SK-N-SH (cell line): ENCODE measurements at regions not wholly inside any gene's neighbourhood (a gene's known extent, or its start where the extent isn't known, plus 50 kb on each side); places are given as distances from the start of the nearest gene placed in this dataset.

Source experiments
- CTCF ChIA-PET: fragments of 300-600, 350-600 bp; formaldehyde crosslinking; extraction: SDS; loops from one replicate; lab custom pipeline; 2021; lab: Yijun Ruan, JAX
- POLR2A ChIA-PET: fragments of 350-600 bp; sonication (Branson Sonifier 250); formaldehyde crosslinking; extraction: SDS; loops from one replicate; lab custom pipeline; 2020; ENCODE audit warnings: antibody characterized with exemption, inconsistent platforms; lab: Yijun Ruan, JAX
- DNase-seq: peaks from one replicate; pipeline ENCODE4 v3.0.0; 2012
- H2AFZ ChIP-seq: fragments of 200-600 bp; sonication (generic); 2 replicates; pipeline ENCODE4 v1.8.1; 2016; ENCODE audit warnings: antibody characterized with exemption, mild to moderate bottlenecking, low read depth
- H3F3A ChIP-seq: fragments of 200-600 bp; sonication (generic); replicated peaks from 2 replicates; pipeline ENCODE3; 2016; ENCODE audit warnings: antibody characterized with exemption, mild to moderate bottlenecking; ENCODE audit not compliant: insufficient read depth
- H3K27ac ChIP-seq, 2 experiments: fragments of 200-500 bp in 1 of 2; fragments of 200-600 bp in 1 of 2; sonication (Bioruptor generic) in 1 of 2; sonication (generic), shearing (Covaris generic) in 1 of 2; 2 replicates each; pipeline versions ENCODE4 v1.5.1 to v1.6.1; 2014 to 2016; ENCODE audit warnings: low read depth in 2 of 2, inconsistent platforms in 1 of 2, low read length in 1 of 2, mild to moderate bottlenecking in 1 of 2, mixed read lengths in 1 of 2
- H3K27me3 ChIP-seq: fragments of 200-600 bp; sonication (generic), shearing (Covaris generic); 2 replicates; pipeline ENCODE4 v1.6.1; 2016; ENCODE audit warnings: mixed run types; ENCODE audit not compliant: insufficient read depth
- H3K36me3 ChIP-seq, 2 experiments: fragments of 200-500 bp in 1 of 2; fragments of 200-600 bp in 1 of 2; sonication (Bioruptor generic) in 1 of 2; sonication (generic) in 1 of 2; replicated peaks in 1 of 2; 2 replicates each; pipeline versions ENCODE3 to v1.5.1; 2014 to 2016; ENCODE audit warnings: low read length in 1 of 2, mild to moderate bottlenecking in 1 of 2; ENCODE audit not compliant: insufficient read depth in 2 of 2, control insufficient read depth in 1 of 2
- H3K4me1 ChIP-seq, 2 experiments: fragments of 200-500 bp in 1 of 2; fragments of 200-600 bp in 1 of 2; sonication (Bioruptor generic) in 1 of 2; sonication (generic), shearing (Covaris generic) in 1 of 2; 2 replicates each; pipeline versions ENCODE4 v1.5.1 to v1.6.1; 2014 to 2016; ENCODE audit warnings: low read depth in 1 of 2, low read length in 1 of 2, mixed run types in 1 of 2; ENCODE audit not compliant: insufficient read depth in 2 of 2, control insufficient read depth in 1 of 2
- H3K4me2 ChIP-seq: fragments of 200-600 bp; sonication (generic), shearing (Covaris generic); 2 replicates; pipeline ENCODE4 v1.6.1; 2017; ENCODE audit warnings: mixed run types
- H3K4me3 ChIP-seq, 2 experiments: fragments of 200-500 bp in 1 of 2; fragments of 200-600 bp in 1 of 2; sonication (Bioruptor generic) in 1 of 2; sonication (generic), shearing (Covaris generic) in 1 of 2; 2 replicates each; pipeline versions ENCODE4 v1.5.1 to v1.8.1; 2014 to 2016; ENCODE audit warnings: low read depth in 2 of 2, inconsistent platforms in 1 of 2, low read length in 1 of 2, mild to moderate bottlenecking in 1 of 2, mixed read lengths in 1 of 2, moderate library complexity in 1 of 2
- H3K79me2 ChIP-seq: fragments of 200-600 bp; sonication (generic); 2 replicates; pipeline ENCODE4 v1.8.1; 2017; ENCODE audit warnings: mild to moderate bottlenecking; ENCODE audit not compliant: insufficient read depth
- H3K9ac ChIP-seq: fragments of 200-600 bp; sonication (generic); 2 replicates; pipeline ENCODE4 v1.6.1; 2017; ENCODE audit warnings: mixed run types
- H3K9me2 ChIP-seq: fragments of 200-600 bp; sonication (generic); 2 replicates; pipeline ENCODE4 v1.6.1; 2017; ENCODE audit warnings: mixed run types
- H3K9me3 ChIP-seq: fragments of 200-600 bp; sonication (generic); 2 replicates; pipeline ENCODE4 v1.6.1; 2017; ENCODE audit warnings: mixed run types, mild to moderate bottlenecking, moderate library complexity
- H4K20me1 ChIP-seq: fragments of 200-600 bp; sonication (generic); 2 replicates; pipeline ENCODE4 v1.6.1; 2017; ENCODE audit warnings: mild to moderate bottlenecking, mixed run types; ENCODE audit not compliant: insufficient read depth
- ELF1 ChIP-seq: IDR thresholded peaks from 2 replicates; pipeline ENCODE4 v1.4.0; 2012
- FOXM1 ChIP-seq: IDR thresholded peaks from 2 replicates; pipeline ENCODE4 v1.4.0; 2012; ENCODE audit warnings: low read depth, mild to moderate bottlenecking
- GABPA ChIP-seq: IDR thresholded peaks from 2 replicates; pipeline ENCODE4 v1.4.0; 2012; ENCODE audit warnings: low read depth, mild to moderate bottlenecking
- GATA2 ChIP-seq: sonication (generic); formaldehyde crosslinking; IDR thresholded peaks from 2 replicates; pipeline ENCODE4 v1.5.0; 2020; ENCODE audit warnings: mild to moderate bottlenecking, missing genetic modification reagents
- JUND ChIP-seq: IDR thresholded peaks from 2 replicates; pipeline ENCODE4 v1.4.0; 2012
- MAX ChIP-seq: IDR thresholded peaks from 2 replicates; pipeline ENCODE4 v1.4.0; 2012; ENCODE audit warnings: low read depth
- MXI1 ChIP-seq: IDR thresholded peaks from 2 replicates; pipeline ENCODE4 v1.6.1; 2012; ENCODE audit warnings: mild to moderate bottlenecking, low read depth, low read length, improper control_type of control experiment
- NRF1 ChIP-seq: IDR thresholded peaks from 2 replicates; pipeline ENCODE4 v1.6.1; 2012; ENCODE audit warnings: low read depth, mild to moderate bottlenecking, low read length
- POLR2AphosphoS5 ChIP-seq: IDR thresholded peaks from 2 replicates; pipeline ENCODE4 v1.6.1; 2012; ENCODE audit warnings: low read depth, low read length
- RAD21 ChIP-seq: IDR thresholded peaks from 2 replicates; pipeline ENCODE4 v1.6.1; 2012; ENCODE audit warnings: mild to moderate bottlenecking, low read length
- REST ChIP-seq: IDR thresholded peaks from 2 replicates; pipeline ENCODE4 v1.6.1; 2012; ENCODE audit warnings: mild to moderate bottlenecking, low read depth, low read length, moderate library complexity
- SIN3A ChIP-seq: IDR thresholded peaks from 2 replicates; pipeline ENCODE4 v1.6.1; 2012; ENCODE audit warnings: low read depth, mild to moderate bottlenecking, low read length, moderate library complexity, borderline replicate concordance
- SMC3 ChIP-seq: IDR thresholded peaks from 2 replicates; pipeline ENCODE4 v1.6.1; 2012; ENCODE audit warnings: low read depth, low read length, improper control_type of control experiment
- TAF1 ChIP-seq: IDR thresholded peaks from 2 replicates; pipeline ENCODE4 v1.6.1; 2012; ENCODE audit warnings: low read depth, mild to moderate bottlenecking, low read length, moderate library complexity, borderline replicate concordance
- USF1 ChIP-seq: IDR thresholded peaks from 2 replicates; pipeline ENCODE4 v1.4.0; 2012; ENCODE audit warnings: low read depth, borderline replicate concordance
- USF2 ChIP-seq: fragments of 150-350 bp; IDR thresholded peaks from 2 replicates; pipeline ENCODE4 v1.6.1; 2017; ENCODE audit warnings: antibody characterized with exemption, low read length, low read depth, borderline replicate concordance
- YY1 ChIP-seq: IDR thresholded peaks from 2 replicates; pipeline ENCODE4 v1.4.0; 2012; ENCODE audit warnings: low read depth, mild to moderate bottlenecking
- WGBS: methylation state at CpG from one replicate; pipeline ENCODE4 v1.1.6; 2017; ENCODE audit warnings: low lambda C conversion rate; 5-methylcytosine and 5-hydroxymethylcytosine counted together
- TF ChIP-seq, protein P1 (sequence below): fragments of 200-600 bp; sonication (generic); IDR thresholded peaks from 2 replicates; pipeline ENCODE4 v1.6.1; 2017; ENCODE audit warnings: antibody characterized with exemption, mild to moderate bottlenecking, moderate library complexity
- TF ChIP-seq, protein P2 (sequence below): fragments of 150-350 bp; IDR thresholded peaks from 2 replicates; pipeline ENCODE4 v1.6.1; 2016; ENCODE audit warnings: mild to moderate bottlenecking, low read depth, low read length

DNA sequence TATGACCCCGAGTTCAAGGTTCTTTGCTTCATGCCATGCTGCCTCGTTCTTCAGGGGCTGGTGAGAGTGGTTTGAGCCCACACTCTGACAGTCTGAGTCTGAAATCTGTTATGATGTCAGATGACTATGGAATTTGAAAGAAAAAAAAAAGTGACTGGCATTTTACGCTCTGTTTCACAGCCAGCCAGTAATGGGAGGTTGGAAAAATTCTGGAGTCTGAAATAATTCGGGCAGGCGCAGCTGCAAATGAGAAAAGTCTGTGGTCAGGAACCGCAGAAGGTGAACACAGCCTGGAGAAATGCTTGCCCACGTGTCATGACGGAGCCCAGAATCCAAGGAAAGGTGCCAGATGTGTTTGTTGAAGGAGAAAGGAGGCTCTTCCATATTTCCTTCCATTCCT lies 269.8 kb upstream of the PWP1 start:
- H3K9me2 ChIP-seq = no peaks in the 10 kb centered on the region
- no peak overlapping the region for H3K4me2 ChIP-seq
- no peak overlapping the region for H3K9ac ChIP-seq
- H3K27me3 ChIP-seq = no peaks in the 10 kb centered on the region
- TF ChIP-seq, protein P1, sequence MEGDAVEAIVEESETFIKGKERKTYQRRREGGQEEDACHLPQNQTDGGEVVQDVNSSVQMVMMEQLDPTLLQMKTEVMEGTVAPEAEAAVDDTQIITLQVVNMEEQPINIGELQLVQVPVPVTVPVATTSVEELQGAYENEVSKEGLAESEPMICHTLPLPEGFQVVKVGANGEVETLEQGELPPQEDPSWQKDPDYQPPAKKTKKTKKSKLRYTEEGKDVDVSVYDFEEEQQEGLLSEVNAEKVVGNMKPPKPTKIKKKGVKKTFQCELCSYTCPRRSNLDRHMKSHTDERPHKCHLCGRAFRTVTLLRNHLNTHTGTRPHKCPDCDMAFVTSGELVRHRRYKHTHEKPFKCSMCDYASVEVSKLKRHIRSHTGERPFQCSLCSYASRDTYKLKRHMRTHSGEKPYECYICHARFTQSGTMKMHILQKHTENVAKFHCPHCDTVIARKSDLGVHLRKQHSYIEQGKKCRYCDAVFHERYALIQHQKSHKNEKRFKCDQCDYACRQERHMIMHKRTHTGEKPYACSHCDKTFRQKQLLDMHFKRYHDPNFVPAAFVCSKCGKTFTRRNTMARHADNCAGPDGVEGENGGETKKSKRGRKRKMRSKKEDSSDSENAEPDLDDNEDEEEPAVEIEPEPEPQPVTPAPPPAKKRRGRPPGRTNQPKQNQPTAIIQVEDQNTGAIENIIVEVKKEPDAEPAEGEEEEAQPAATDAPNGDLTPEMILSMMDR = no peak
- TF ChIP-seq, protein P2, sequence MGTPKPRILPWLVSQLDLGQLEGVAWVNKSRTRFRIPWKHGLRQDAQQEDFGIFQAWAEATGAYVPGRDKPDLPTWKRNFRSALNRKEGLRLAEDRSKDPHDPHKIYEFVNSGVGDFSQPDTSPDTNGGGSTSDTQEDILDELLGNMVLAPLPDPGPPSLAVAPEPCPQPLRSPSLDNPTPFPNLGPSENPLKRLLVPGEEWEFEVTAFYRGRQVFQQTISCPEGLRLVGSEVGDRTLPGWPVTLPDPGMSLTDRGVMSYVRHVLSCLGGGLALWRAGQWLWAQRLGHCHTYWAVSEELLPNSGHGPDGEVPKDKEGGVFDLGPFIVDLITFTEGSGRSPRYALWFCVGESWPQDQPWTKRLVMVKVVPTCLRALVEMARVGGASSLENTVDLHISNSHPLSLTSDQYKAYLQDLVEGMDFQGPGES = no peak
- no peak for TF ChIP-seq NRF1
- TF ChIP-seq YY1 = no peak
- TF ChIP-seq MXI1 = no peak
- no peak for TF ChIP-seq SMC3
- no peak for TF ChIP-seq FOXM1
- TF ChIP-seq MAX = no peak
- TF ChIP-seq USF2 = no peak
- TF ChIP-seq GABPA = no peak
- no peak for TF ChIP-seq USF1
- TF ChIP-seq REST = no peak
- no peak for TF ChIP-seq RAD21
- no peak for TF ChIP-seq JUND
- TF ChIP-seq POLR2AphosphoS5 = no peak
- TF ChIP-seq SIN3A = no peak
- TF ChIP-seq ELF1 = no peak
- no peak for TF ChIP-seq GATA2 (CRISPR knock-in tag)
- TF ChIP-seq TAF1 = no peak
- H4K20me1 ChIP-seq = no peaks in the 10 kb centered on the region
- H3K4me1 ChIP-seq = peaks cover 4% of the 10 kb centered on the region in 2 experiments; a peak in 1 of 4 replicates
- peaks cover 8% of the 10 kb centered on the region for H3F3A ChIP-seq
- H3K36me3 ChIP-seq = no peaks in the 10 kb centered on the region
- H3K27ac ChIP-seq = no peak overlapping the region
- POLR2A ChIA-PET = no interaction called here
- 83% methylated on average over 8 of the region's 8 CpGs for WGBS
- no peak for DNase-seq
- no peak overlapping the region for H2AFZ ChIP-seq
- no peak overlapping the region for H3K4me3 ChIP-seq
- CTCF ChIA-PET = interaction anchor here (0.7 to 4.4 kb wide), 3 partner anchors 13 to 284 kb away, joined by 3 to 12 read pairs (median 4); no protein-coding TSS in a partner anchor
- no peaks in the 10 kb centered on the region for H3K79me2 ChIP-seq
- H3K9me3 ChIP-seq = no peaks in the 10 kb centered on the region
